HG02798 (cell line): ENCODE measurements at regions not wholly inside any gene's neighbourhood (a gene's known extent, or its start where the extent isn't known, plus 50 kb on each side); places are given as distances from the start of the nearest gene placed in this dataset.
"Not testable (repeated sequence)": the region's sequence is repeated elsewhere in the genome, so short reads cannot be mapped to it uniquely, and the experiment has no call there.

Experiments
- ATAC-seq: cut with Tn5 transposase; IDR thresholded peaks from one replicate; pipeline ENCODE4 v1.9.1; 2021; ENCODE audit warnings: mild to moderate bottlenecking; ENCODE audit not compliant: unreplicated experiment, poor library complexity

DNA sequence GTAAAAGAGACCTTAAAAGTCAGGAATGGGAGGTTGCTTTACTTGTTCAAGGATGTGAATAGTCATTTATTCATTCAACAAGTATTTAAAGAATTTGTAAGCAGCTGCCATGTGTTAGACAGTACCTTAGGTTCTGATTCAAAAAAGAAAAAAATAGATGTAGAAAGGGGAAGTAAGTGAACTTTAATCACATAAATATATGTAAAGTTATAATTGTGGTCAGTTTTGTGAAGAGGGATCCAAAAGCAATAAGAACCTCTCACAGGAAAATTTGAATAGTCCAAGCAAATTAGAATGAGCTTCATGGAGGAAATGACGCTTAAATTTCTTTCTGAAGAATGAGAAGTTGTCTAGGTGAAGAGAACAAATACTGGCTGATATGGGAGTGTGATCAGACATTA lies 596.1 kb upstream of the CITED2 start:
- ATAC-seq: no peak

DNA sequence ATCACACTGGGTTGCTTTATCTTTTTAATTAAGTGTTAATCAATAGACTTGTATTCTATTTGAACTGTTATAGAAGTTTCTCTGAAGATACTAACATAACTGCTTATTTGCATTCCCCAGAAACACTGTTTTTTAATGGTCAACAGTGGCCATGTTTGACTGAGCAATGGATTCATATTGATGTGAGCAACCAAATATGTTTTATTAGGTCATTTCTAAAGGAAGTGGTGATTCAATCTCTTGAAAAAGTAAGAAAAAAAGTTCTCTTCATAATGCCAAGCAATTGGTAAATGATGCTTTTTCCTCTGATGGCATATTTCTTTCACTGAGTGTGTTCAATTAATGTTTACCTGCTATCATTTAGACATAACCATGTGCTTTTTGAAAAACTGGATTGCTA lies 593.0 kb upstream of the CITED2 start:
- ATAC-seq: no peak

DNA sequence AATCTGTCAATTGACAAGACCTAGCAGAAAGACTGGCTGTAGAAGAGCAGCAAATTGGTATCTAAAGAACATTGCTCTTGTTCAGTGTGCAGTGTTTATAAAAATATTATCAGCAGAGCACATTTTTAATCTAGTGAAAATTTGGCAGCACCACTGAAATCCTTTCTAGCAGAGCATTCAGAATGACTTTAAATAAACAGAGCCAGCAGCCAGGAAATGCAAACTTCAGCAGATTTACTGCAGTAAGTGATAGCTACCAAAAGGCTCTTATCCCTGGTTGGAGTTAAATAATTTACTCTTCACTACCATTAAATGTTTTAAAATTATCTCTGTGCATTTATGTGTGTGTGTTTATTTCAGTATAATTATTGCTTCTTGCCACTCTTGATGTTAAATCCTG lies 590.9 kb upstream of the CITED2 start:
- no peak for ATAC-seq

DNA sequence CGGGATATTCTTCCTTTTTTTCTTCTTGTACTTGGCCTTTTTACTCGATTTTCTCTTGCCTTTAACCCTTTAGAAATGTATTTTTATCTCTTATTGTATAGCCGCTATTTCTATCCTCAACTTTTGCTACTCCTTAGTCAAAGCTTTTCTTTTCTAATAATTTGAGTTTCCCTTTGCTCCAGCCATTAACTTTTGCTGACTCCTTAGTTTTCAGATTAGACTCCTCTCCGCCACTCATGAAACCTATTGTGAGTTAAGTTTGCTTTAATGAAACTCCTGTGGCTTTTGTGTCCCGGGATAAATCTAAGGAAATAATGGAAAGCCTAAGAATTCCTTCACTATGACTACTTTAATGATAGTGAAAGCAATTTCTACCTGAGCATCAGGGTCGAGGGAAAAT lies 590.3 kb upstream of the CITED2 start:
- ATAC-seq: no peak

DNA sequence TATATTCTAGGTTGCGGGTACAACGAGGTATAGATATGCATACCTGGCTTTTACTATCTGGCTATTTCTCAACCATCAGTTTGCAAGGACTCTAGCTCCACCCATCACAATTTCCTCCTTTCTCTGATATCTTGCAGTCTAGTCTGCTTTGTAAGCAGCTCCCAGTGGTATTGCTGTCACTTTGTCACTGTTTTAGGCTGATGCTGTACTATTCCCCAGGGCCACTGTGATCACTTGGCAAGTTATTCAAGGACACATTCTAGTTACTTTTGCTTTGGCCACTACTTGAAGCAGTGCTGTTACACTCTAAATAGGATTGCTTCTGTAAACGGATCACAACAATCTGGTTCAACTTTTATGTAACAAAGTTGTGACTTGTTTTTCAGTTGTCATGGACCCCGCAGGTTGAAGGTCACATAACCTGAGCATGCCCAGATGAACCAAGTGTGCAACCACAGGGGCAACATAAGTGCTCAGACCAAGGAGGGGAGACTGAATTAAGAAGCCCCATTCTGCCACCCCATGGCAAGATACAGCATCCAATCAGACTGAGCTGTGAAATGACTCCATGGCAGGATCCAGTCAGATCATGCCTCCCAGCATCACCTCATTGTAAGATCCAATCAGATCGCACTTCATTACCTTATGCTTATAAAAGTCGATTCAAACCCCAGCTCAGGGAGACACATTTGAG lies 588.4 kb upstream of the CITED2 start:
- ATAC-seq: peak; percentile 56

DNA sequence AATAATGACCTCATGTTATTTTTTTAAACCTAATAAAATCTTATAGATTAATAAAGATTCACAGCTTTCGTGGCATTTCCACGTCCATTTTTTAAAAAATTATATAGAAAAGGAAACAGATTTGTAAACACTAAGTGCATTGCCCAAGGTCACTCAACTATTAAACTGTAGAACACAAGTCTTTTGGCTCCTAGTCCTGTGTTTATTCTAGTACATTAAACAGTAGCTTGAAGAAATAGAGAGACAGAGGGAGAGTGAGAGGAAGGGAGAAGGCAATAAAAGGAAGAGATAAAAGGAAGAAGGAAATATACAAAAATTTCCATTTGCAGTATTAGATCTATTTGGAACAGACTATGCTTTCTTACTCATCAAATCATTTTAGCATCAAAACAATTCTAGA lies 586.7 kb upstream of the CITED2 start:
- no peak for ATAC-seq

DNA sequence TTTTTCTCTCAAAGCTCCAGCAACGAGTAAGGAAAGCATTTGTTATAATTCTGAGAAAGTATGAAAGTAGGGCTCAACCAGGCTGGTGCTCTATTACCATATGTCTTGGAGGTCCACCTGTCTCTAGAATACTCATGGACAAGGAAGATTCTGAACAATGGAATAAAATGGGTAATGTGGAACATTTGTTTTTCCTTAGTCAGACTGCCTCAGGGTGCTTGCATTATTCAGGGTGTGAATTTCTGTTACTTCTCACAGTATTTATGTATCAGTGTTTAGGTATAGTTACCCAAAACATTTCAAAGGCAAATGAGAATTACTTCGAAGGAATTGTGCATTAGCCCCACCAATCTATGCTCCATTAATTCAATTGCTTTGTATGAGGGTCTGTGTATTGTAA lies 586.2 kb upstream of the CITED2 start:
- ATAC-seq: no peak

DNA sequence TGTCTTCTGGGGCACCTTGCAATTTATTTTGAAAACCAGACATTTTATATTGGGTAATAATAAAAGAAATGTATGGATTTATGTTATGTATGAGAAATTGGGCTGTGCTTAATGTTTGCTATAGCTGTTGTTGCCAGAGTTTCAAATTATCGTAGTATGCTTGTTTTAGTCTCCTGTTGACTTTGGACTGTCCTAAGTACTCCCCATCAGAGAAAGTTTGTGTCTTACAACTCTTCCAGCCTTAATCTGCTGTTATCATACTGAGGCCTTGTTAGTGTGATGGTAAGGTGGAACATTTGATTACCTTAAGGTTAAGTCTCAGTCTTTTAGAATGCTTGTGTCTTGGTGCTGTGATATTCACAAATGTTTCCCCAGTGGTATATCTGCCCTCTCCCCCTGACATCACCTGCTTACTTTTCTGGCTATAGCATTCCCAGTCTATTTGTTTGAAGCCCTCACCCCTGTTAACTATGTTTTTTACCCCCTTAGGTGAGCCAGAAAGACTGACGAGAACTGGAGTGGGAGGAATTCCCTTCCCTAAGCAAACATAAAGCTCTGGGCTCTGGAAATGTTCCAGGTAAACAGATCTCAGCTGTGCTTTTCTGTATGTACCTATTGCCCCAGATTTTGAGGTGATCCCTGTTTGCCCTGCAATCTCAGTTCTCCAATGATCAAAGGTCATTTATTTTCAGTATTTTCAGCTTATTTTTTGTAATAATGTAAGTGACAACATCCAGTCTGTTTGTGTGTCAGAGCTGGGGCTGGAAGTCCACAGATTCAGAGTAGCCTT lies 581.1 kb upstream of the CITED2 start:
- ATAC-seq: no peak

DNA sequence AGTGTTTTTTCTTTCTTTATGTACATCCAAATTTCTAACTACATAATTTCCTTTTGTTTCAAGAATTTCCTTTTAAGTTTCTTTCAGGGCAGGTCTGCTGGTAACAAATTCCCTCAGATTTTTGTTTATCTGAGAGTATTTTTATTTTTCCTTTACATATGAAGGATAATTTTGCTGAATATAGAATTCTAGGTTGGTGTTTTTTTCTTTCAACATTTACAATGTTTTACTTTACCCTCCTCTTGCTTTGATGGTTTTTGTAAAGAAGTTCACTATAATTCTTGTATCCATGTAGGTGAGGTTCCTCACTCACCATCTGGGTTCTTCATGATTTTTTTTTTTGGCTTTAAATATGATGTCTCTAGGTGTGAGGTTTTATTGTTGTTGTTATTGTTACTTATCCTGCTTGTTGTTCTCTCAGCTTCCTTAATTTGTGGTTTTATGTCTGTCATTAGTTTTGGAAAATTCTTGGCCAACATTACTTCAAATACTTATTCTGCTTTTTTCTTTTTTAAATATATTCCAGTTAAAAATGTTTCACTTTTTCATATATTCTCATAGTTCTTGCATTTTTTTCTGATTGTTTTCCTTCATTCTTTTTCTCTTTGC lies 580.1 kb upstream of the CITED2 start:
- ATAC-seq: no peak

DNA sequence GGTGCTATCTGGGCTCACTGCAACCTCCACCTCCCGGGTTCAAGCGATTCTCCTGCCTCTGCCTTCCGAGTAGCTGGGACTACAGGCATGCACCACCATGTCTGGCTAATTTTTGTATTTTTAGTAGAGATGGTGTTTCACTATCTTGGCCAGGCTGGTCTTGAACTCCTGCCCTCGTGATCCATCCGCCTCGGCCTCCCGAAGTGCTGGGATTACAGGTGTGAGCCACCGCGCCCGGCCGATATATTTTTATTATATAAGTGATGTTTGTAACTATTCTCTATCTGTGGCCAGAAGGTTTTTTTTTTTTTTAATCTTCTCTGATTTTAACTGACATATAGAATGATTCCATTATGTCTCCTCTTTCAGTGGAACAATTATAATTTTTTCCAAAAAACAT lies 579.3 kb upstream of the CITED2 start:
- ATAC-seq: not testable (repeated sequence)

DNA sequence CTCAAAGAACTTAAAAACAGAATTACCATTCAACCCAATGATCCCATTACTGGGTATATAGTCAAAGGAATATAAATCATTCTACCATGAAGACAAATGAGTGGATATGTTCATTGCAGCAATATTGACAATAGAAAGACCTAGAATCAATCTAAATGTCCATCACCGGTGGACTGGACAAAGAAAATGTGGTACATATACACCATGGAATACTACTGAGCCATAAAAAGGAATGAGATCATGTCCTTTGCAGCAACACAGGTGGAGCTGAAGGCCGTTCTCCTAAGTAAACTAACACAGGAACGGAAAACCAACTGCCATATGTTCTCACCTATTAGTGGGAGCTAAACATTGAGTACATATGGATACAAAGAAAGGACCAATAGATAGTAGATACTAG lies 576.7 kb upstream of the CITED2 start:
- ATAC-seq: no peak

DNA sequence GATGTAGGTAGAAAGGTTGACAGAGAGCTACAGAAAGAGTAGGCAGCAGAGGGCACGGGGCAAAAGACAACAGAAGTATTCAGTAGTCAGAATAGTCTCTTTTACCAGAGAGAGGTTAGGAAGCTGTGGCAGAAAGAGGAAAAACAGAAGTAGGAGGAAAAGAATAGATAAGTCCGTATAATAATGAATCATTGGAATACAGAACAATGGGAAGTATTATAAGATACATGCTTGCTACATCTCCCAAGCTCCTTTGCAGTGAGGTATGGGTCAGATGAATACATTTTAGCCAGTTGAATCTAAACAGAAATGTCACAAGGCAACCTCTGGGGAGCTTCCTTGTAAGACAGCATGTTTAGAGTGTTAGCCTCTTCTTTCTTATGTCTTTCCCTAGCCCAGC lies 570.5 kb upstream of the CITED2 start:
- ATAC-seq: no peak

DNA sequence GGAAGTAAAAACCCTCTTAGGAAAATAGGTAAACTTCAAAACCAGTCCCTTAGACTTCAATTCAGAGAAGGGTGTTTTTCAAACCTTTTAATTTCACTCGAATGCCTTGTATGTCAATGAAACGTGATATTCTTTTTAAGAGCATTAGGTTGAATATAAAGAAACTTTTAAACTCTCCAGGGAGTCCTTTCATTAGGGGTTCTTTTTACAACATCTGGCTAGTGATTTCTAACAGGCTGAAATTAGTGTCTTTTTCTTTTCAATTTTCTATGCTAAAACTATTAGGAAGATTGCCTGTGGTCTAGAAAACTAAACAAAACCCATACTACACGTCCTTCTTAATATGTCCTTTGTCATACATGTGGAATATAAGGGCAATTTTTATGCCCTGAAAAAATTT lies 569.7 kb upstream of the CITED2 start:
- no peak for ATAC-seq

DNA sequence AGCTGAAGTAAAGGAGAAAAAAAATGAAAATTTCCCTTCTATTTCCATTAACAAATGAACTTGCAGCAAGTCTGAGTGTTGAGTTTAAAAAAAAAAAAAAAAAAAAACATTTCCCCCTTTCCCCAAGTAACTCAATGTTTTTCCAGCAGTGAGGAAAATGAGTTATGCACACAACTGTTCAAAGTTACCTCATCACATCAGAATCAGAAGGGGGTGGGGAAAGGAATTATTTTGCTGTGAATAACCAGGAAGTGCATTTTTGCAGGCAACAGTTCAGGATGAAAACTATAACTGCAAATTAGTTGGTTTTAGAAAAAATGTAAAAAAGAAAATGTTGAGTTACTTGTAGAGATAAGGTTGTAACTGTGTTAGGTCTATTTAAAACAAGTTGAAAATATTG lies 568.9 kb upstream of the CITED2 start:
- no peak for ATAC-seq

DNA sequence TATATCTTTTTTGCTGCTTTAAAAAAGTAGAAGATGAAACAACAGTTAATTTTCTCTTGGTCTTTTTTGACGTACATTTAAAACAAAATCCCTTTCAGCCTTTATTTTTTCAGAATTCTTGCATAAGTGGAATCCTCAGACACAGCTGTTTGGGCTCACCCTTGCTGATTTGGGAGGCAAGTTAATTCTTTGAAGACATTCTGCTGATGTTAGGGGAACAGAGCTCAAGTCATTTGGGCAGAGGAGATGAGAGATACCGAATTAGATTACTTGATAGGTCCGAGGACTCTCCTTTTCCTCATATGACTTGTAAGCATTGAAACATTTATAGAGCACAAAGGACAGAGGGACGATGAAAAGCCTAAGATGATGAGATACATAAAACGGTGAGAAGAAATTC lies 567.9 kb upstream of the CITED2 start:
- ATAC-seq: no peak

DNA sequence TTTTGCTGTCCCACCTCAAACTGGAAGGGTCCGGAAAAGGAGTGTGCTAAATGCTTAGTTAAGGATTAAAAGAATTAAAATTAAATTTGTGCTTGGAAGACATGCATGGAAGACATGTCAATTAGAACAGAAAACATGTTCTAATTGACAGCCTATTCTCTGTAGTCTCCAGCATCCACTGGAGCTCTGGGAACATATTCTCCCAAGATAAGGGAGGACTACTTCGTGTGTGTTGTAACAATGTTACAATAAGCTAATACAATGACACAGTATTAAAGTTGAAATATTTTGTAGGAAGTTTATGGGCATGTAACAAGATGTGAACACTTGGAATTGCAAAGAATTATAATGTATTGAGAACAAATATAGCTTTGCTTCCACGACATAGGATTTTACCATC lies 567.4 kb upstream of the CITED2 start:
- no peak for ATAC-seq

DNA sequence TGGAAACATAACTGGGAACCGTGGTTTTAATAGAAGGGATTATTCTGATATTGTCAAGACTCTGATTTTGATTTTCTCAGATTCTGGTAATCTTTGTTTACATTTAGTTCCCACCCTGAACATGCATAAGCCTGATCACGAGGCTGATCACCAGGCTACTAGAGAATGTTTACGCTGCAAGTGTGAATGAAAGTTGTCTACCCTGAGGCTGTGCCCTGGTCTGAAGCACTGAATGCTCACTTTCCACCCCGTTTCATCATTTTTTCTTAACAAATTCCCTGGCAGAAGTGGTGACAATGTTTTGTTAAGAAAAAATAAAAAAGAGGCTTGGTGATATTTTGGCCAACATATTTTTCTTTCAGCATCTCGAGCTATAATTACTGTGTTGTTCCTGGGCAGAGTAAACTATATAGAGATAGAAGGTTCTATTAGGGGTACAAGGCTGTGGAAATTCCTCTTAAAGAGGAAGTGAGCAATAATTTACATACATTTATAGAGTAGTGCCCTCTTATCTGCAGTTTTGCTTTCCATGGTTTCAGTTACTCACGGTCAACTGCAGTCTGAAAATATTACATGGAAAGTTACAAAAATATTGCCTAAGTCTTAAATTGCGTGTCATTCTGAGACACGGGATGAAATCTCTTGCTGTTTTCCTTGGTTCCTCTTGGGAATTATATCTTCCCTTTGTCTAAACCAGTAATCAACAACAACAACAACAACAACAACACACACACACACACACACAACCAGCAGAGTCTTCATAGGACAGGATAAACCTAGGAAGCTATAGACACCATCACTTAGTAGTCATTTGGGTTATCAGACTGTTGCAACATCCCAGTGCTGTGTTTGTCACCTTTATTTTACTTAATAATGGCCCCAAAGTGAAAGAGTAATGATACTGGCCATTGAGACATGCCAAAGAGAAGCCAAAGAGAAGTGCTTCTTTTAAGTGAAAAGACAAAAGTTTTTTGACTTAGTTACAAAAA lies 566.6 kb upstream of the CITED2 start:
- peak; percentile 93 for ATAC-seq

DNA sequence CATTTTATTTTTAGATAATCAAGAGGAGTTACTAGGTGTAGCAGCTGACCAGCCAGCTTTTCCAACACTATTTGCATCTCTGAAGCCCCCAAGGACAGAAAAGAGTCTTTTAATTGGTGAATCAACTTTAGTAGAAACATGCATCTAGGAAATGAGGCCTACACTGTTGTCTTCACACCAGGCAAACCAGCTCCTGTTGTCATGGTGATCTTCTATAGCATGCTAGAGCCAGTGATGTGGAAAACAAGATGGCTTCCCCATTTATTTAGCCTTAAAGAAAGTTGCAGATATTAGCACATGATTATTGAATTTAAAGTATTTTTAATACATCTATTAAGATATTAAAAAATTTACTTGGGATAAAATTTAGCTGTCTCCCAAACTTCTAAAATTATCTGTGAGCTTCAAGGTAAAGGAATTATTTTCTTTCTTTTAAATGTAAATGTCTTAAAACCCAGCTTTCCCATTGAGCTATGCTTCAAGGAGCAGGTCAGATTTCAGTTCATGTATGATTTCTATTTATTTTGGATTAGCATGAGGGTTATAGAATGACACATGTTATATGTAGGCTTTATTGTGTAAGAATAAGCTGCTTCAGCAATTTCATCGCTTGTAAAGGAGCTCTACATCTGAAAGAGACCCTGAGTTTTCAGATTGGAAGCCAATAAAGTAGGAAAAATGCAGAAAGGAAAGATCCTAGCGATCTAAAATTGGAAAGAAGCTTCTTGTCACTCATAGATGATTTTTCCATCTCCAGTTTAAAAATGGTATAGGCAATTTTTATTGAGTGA lies 564.9 kb upstream of the CITED2 start:
- no peak for ATAC-seq

DNA sequence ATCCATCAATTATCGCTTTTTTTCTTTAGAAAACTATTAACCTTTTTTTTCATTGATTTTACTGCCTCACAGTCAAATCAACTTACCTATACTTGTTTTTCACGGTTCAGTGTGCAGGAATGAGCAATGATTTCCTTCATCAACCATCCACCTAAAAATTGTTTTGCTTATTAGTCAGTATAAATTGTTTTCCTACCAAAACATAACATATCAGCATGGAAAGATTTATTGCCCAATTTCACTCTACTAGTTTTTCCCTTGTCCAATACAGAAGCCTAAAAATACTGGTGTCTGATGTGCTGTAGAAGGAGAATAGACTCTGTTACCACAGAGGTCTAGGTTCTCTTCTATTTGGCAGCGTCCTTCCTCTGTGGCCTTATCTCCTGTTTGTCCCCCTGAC lies 558.2 kb upstream of the CITED2 start:
- no peak for ATAC-seq

DNA sequence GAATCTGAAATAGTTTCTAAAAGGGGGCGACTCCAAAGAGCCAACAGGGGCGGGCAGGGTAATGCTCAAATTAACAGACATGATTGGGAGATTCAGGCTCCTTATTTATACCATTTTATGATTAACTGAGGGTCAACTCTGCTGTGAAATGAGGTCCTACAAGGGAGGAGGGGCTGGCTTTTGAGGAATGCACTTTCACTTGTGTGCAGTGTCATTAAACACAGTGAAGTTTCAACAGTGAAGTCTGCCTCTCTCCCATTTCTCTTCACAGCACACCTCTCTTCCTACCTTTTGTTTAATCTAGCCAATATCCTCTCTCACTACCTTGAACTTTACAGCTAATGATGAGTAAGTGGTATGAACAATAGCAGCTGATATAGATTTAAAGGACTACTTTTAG lies 557.3 kb upstream of the CITED2 start:
- ATAC-seq: no peak
